ENCODE measurements at regions not wholly inside any gene's neighbourhood (a gene's known extent, or its start where the extent isn't known, plus 50 kb on each side); places are given as distances from the start of the nearest gene placed in this dataset.
"Not testable (repeated sequence)": the region's sequence is repeated elsewhere in the genome, so short reads cannot be mapped to it uniquely, and the experiment has no call there.

DNA sequence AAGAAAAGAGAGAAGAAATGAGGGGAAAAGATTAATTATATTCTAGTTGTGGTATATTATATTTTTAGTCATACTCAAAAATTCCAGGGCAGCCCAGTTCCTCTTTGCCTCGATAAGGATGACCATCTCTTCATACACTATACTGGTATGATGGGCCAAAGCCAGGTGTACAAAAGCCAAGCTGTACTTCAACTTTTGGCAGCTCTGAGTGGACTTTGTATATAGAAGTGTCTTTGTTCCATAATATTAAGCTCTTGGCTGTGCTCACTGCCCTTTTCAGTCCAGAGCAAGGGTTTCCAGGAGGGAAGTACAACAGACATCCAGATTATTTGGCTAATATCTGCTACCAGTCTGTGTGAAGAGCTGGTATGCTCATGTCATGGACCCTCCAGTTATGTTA lies 934.3 kb upstream of the CDH10 start:
- intact Hi-C loops (cut with DNase I) = no loop called here
- no peak for DNase-seq (ENCODE audit: low spot score)

DNA sequence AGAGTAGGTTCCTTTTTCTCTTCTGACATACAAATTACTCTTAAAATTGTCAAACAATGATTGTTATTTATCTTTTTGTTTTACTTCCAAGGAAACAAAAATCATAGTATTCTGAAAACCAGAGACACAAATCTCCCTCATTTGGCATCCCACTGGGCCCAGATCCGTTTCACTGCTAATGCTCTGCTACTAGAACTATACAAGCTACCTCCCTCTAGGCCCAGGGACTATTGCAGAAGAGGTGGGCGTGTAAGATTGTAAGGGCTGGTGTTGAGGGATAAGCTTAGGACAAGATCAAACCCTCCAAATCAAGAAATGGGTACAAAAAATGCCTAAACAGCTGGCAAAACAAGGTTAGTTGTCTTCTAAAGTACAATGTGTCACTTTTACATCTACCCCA lies 928.9 kb upstream of the CDH10 start:
- intact Hi-C loops (cut with DNase I) = no loop called here
- DNase-seq (ENCODE audit: low spot score) = no peak

DNA sequence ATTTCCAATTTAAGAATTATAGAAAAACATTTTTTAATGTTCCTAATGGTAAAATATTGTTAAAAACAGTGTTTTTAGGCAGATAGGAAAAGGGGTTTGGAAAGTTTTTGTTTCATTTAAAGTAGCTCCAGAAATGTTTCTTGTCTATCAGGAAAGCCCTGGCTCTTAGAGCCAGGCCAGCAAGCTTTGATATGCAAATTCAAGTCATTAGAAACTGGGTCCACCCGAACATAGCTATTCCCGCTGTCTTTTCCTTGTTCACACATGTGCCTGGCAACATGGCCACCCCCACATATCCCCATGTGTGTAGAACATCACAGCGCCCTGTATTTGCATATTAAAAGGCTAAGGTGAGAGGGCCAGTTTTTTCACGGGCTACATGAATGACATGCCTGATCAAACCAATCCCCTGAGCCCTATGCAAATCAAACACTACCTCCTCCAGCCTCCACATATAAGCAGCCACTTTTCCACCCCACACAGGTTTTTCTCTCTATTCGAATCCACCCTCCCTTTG lies 925.3 kb upstream of the CDH10 start:
- intact Hi-C loops (cut with DNase I) = no loop called here
- no peak for DNase-seq (ENCODE audit: low spot score)

DNA sequence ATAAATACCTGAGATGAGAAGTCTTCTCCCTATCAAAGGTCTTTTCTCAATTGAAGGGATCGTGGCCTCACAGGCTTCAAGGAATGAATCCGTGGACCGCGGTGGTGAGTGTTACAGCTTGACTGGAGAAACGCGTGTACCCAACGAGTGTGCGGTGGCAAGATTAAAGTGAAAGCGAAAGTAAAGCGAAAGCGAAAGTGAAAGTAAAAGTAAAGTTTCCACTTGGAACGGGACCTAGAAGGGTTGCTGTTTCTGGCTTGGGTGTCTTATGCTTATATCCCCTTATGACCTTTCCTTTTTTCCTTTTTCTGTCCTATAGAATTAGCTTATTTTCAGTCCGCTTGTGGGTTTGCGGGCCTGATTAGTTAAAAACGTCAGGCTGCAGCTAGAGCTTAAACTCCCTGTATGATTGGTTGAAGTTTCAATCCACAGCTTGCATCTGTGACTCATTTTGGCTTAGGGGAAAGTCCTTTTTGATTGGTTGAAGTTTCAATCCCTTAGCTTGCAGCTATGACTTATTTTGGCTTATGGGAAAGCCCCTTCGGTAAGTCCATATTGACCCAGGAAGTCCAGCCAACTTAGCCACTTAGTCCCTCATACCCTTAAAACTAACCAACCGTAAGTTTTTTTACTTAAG lies 924.3 kb upstream of the CDH10 start:
- intact Hi-C loops (cut with DNase I) = no loop called here
- DNase-seq (ENCODE audit: low spot score) = no peak

DNA sequence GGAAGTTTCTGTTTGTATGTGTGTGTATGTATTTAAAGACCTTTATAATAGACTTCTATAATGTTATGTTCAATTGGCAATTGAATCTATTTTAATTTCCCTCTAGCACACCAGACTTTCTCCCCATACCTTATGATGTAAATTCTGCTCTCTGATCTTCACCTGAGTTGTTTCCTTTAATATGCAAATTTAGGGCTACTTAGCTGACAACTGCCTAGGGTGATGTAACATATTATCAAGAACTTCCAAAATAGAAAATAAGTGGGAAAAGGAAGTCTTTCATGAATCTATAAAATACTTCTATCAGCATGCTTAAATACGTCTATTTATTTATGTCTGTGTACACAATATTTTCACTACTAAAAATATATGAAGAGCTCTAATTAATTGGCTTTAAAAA lies 923.5 kb upstream of the CDH10 start:
- intact Hi-C loops (cut with DNase I) = no loop called here
- no peak for DNase-seq (ENCODE audit: low spot score)

DNA sequence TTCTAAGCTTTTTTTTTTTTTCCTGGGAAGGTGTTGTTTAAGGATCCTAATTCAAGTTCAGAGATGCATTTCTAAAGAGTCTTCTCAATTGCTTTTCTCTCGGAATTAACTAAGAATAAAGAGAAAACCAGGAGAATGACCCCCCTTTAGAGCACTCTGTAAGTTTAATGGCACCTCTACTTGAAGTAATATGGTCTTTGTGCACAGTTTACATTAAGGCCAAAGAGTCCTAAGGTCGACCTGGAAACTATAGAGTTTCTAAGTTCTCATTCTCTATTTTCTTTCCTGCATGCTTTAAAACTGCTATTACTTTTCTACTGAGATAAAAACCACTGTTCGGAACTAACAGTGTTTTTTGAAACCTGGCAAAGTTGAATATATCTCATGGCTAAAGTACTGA lies 923.1 kb upstream of the CDH10 start:
- intact Hi-C loops (cut with DNase I) = no loop called here
- DNase-seq (ENCODE audit: low spot score) = no peak

DNA sequence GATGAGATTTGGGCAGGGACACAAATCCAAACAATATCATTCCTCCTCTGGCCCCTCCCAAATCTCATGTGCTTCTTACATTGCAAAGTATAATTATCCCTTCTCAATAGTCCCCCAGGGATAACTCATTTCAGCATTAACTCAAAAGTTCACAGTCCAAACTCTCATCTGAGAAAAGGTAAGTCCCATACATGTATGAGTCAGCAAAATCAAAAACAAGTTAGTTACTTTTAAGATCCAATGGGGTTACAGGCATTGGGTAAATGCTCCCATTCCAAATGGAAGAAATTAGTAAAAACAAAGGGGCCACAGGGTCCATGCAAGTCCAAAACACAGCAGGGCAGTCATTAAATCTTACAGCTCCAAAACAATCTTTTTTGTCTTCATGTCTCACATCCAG lies 917.9 kb upstream of the CDH10 start:
- intact Hi-C loops (cut with DNase I) = no loop called here
- DNase-seq (ENCODE audit: low spot score) = no peak

DNA sequence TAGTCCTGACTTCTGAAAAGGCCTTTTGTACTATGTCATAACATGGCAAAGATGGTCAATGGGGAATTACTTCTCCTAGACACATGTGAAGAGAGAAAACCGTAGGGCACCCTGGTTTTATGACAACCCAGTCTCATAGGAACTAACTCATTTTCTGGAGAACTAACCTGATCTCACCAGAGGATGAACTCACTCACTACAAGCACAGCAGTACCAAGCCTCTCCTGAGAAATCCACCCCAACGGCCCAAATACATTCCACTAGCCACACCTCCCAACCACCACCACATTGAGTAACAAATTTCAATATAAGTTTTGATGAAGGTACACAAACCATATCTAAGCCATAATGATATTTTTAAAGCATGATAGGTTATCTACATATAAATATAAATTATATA lies 909.3 kb upstream of the CDH10 start:
- no peak for DNase-seq (ENCODE audit: low spot score)
- intact Hi-C loops (cut with DNase I) = no loop called here

DNA sequence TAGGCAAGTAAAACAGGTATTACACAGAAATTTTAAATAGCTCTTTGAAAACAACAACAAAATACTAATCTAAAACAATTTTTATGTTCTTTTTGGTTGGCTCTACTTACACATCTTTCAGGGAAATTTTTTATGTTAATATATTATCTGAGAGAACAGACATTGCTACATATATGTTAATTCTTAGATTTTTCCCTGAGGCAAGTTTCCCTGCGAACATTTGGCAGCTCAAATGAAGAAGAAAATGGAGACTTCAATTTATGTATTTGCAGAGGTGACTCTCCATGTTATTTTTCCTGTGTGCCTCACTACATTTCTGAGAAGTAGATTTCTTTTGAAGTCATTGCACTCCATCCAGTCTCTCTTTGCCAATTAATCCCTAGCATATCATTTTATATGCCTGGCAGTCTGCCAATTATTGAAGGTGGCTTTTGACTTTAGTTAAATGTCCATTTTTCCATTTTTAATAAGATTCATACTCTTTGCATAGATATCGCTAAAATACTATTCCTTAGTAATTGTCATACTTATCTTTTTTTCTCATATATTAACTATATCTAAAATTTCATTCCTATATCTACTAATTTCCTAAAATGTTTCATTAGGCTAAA lies 908.2 kb upstream of the CDH10 start:
- intact Hi-C loops (cut with DNase I) = no loop called here

DNA sequence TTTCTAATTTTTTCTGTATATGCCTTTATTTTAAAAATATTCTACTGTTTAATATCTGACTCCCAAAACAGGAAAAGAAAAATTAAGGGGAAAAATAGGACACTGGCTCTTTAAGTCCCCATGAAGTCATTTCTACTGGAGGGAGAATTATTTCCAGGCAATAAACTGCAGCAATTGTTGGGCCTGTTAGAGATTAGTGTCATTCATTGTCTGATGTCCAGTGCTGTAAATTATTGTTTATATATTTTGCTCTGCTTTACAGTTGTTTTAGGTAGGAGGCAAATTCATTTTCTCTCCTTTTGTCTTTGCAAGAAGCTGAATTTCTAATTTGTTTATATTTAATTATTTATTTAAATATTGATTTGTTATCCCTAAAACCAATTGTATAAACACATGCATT lies 906.0 kb upstream of the CDH10 start:
- no peak for DNase-seq (ENCODE audit: low spot score)
- intact Hi-C loops (cut with DNase I) = no loop called here

More for the DNA sequence above, 908.2 kb upstream of the CDH10 start:
- DNase-seq (ENCODE audit: low spot score) = no peak

DNA sequence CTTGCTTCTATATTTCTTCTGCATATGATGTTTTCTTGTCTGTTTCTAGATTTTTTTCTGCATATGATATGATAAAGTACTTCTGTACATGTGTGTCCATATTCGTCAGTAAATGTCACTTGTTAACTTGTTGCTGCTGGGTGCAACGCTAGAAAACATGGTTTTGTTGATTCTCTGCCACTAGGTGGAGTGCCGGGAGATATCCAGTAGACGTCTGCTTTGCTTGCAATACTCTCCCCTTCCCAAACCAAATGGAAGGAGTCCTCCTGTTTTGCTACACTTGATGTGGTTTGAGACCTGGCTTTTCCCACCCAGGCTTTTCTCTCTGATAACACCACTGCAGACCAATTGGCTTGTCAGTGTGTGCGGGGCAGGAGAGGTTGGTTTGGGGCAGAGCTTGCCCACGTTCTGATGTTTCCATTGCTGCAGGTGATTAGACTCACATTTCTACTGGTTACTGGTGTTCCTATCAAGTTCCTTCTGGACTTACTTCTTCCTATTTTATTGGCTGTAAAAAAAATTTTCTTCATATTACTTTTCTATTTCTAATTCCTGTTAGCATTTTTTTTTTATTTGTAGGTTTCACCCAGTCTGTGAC lies 900.0 kb upstream of the CDH10 start:
- DNase-seq (ENCODE audit: low spot score) = no peak
- intact Hi-C loops (cut with DNase I) = no loop called here

DNA sequence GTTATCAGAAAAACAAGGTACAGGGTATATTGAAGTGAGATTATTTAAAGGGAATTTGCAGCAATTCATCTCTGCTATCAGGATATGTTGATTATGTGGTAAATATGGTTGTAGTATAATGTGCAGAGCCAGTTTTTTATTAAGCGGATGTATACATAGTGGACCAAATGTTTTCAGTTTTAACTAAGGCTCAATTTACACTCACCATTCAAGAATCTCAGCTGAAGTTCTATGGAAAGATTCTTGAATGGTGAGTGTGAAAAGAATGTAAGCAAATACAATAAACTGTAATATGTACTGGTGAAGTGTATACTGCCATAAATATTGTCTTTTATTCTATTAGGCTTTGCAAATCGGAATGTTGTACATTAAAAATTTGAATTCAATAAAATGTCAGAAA lies 895.9 kb upstream of the CDH10 start:
- no peak for DNase-seq (ENCODE audit: low spot score)
- intact Hi-C loops (cut with DNase I) = no loop called here

DNA sequence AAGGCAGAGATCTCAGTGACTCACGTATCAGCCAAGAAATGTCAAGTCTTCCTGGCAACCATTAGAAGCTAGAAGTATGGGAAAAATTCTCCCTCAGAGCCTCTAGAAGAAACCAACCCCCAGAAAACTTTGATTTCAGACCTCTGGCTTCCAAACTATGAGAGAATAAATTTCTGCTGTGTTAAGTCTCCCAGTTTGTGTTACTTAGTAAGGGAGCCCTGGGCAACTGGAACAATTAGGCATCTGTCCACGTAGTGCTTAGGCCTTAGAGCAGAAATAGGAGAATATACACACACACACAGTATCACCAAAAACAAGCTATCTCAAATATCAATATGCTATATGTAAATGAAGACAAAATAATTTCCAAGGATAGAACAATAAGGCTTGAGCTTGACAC lies 894.8 kb upstream of the CDH10 start:
- DNase-seq (ENCODE audit: low spot score) = no peak
- intact Hi-C loops (cut with DNase I) = no loop called here

DNA sequence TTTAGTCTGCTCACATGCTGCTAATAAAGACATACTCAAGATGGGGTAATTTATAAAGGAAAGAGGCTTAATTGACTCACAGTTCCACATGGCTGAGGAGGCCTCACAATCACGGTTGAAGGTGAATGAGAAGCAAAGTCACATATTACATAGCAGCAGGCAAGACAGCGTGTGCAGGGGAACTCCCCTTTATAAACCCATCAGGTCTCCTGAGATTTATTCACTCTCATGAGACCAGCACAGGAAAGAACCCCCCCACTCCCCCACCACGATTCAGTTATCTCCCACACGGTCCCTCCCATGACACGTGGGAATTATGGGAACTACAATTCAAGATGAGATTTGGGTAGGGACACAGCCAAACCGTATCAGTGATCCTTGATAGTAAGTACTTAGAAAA lies 891.7 kb upstream of the CDH10 start:
- DNase-seq (ENCODE audit: low spot score); intact Hi-C loops (cut with DNase I): not testable (repeated sequence)

DNA sequence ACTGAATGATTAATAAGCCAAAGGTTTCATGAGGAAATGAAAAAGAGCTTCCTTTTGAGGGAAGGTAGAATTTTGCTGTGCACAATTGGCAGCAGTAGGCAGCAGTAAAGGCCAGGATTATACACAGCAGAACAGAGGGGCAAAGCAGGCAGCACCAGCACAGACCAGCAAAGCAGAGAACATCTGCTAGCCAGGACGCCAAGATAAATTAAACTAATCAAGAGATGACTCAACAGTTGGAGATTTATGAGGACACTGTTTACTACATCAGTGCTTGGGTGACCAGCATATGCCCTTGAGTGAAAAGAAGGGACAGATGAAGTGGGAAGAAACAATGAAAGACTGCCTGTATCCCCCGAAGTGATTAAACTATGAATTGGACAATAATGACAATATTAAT lies 871.4 kb upstream of the CDH10 start:
- DNase-seq (ENCODE audit: low spot score) = no peak
- intact Hi-C loops (cut with DNase I) = no loop called here

DNA sequence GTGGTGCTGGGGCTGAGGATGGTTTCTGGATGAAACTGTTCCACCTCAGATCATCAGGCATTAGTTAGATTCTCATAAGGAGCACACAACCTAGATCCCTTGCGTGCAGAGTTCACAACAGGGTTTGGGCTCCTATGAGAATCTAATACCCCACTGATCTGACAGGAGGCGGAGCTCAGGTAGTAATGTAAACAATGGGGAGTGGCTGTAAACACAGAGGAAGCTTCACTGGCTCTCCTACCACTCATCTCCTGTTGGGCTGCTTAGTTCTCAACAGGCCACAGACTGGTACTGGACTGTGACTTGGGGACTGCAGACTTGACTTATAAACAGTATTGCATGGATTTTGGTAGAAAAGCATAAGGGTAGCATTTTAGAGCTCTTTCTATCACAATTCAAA lies 870.7 kb upstream of the CDH10 start:
- no peak for DNase-seq (ENCODE audit: low spot score)
- intact Hi-C loops (cut with DNase I) = no loop called here

DNA sequence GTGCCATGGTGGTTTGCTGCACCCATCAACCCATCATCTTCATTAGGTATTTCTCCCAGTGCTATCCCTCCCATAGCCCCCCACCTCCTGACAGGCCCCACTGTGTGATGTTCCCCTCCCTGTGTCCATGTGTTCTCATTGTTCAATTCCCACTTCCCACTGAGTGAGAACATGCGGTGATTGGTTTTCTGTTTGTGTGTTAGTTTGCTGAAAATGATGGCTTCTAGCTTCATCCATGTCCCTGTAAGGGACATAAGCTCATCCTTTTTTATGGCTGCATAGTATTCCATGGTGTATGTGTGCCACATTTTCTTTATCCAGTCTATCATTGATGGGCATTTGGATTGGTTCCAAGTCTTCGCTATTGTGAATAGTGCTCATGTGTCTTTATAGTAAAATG lies 865.9 kb upstream of the CDH10 start:
- DNase-seq (ENCODE audit: low spot score); intact Hi-C loops (cut with DNase I): not testable (repeated sequence)

DNA sequence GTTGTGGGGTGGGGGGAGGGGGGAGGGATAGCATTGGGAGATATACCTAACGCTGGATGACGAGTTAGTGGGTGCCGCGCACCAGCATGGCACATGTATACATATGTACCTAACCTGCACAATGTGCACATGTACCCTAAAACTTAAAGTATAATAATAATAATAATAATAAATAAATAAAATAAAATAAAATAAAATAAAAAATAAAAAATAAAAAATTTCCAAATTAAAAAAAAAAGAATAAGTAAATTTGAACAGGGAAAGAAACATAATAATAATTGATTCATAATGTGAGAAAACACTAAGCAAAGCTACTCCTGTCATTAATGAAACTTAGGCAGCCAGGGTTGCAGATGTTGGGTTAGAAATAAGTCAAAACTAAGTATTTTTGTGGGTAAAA lies 863.2 kb upstream of the CDH10 start:
- DNase-seq (ENCODE audit: low spot score); intact Hi-C loops (cut with DNase I): not testable (repeated sequence)

DNA sequence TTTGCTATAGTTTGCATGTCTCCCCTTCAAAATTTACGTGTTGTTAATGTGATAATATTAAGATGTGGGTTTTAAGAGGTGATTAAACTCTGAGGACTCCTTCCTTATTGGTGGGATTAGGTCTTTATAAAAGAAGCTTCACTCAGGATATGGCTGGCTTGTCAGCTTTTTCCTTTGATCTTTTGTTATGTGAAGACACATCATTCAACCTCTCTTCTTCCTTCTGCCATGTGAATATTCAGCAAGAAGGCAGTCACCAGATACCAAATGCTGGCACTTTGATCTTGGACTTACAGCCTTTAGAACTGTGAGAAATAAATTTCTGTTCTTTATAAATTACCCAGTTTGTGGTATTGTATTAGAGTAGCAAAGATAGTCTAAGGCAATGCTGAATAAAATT lies 855.9 kb upstream of the CDH10 start:
- no peak for DNase-seq (ENCODE audit: low spot score)
- intact Hi-C loops (cut with DNase I) = no loop called here

DNA sequence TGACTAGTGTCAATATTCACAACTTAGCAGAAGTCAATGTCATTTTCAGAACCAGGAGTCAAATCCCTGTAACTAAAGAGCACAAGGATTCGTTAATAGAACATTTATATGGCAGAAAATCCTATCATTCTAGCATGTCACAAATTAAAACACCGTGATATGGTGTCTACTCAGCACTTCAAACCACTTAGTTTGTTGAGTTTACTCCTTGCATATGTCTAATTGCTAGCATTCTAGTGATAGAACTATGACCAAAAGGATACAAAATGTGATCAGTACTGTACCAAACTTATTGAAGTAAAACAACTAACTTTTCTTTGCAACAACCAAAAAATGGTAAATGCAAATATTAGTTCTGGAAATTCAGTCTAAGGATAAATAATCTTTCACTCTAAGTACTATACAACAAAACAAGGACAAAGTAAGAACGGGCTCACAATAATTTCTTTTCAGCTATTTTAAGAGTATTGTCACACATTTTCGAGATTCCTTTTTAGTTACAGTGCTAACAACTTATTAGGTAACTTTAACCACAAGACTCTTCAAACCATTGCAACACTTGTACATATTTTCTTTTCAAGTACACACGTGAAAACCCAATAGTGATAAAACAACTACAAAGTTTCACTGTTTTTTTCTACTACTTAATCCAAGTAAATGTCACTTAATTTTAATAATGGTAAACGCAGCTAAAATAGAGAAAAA lies 845.2 kb upstream of the CDH10 start:
- intact Hi-C loops (cut with DNase I) = no loop called here
- DNase-seq (ENCODE audit: low spot score) = no peak

DNA sequence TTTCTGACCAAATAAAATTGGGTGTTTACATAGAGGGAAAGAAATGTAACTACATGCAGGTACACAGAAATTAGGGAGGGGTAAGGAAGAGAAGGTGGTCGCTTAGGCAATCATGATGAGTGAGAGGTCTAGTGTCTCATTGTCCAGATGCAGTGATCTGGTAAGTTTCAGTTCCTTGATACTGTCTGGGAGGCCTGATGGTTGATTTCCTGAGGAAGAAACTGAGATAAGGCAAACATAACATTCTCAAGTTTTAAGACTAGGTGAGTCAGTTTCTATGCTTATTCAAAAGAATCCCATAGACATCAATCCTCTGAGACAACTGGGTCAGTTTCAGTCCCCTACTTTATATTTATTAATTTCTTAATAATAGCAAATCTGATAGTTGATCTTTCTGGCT lies 843.3 kb upstream of the CDH10 start:
- intact Hi-C loops (cut with DNase I) = no loop called here
- no peak for DNase-seq (ENCODE audit: low spot score)
